Mesenchymal stem cell (in vitro differentiated cells and primary cell): ENCODE measurements at regions not wholly inside any gene's neighbourhood (a gene's known extent, or its start where the extent isn't known, plus 50 kb on each side); places are given as distances from the start of the nearest gene placed in this dataset.

Experiments
- DNase-seq: peaks from one replicate; pipeline ENCODE4 v3.0.0-alpha.2; 2013
- H2AFZ ChIP-seq: one replicate; pipeline ENCODE4 v1.6.1; 2013; ENCODE audit warnings: low read depth, mild to moderate bottlenecking, control low read depth, inconsistent platforms, low read length, moderate library complexity
- H2AK5ac ChIP-seq: 2 replicates; pipeline ENCODE4 v1.6.1; 2013; ENCODE audit warnings: low read length, moderate library complexity, mild to moderate bottlenecking, inconsistent platforms; ENCODE audit not compliant: severe bottlenecking
- H2BK120ac ChIP-seq: one replicate; pipeline ENCODE4 v1.6.1; 2013; ENCODE audit warnings: low read depth, mild to moderate bottlenecking, inconsistent platforms, low read length, moderate library complexity
- H2BK12ac ChIP-seq, 2 experiments: one replicate each; pipeline ENCODE4 v1.6.1; 2013; ENCODE audit warnings: inconsistent platforms in 2 of 2, low read length in 2 of 2, mild to moderate bottlenecking in 2 of 2, moderate library complexity in 2 of 2, control low read depth in 1 of 2
- H2BK15ac ChIP-seq: one replicate; pipeline ENCODE4 v1.6.1; 2013; ENCODE audit warnings: mild to moderate bottlenecking, low read depth, inconsistent platforms; ENCODE audit not compliant: poor library complexity, severe bottlenecking
- H2BK5ac ChIP-seq: 2 replicates; pipeline ENCODE4 v1.6.1; 2013; ENCODE audit warnings: low read depth, mild to moderate bottlenecking, low read length, control low read depth, inconsistent platforms; ENCODE audit not compliant: poor library complexity, severe bottlenecking
- H3K14ac ChIP-seq, 2 experiments: one replicate each; pipeline ENCODE4 v1.6.1; 2013; ENCODE audit warnings: inconsistent platforms in 2 of 2, low read length in 2 of 2, control low read depth in 1 of 2, mild to moderate bottlenecking in 1 of 2, moderate library complexity in 1 of 2
- H3K18ac ChIP-seq, 2 experiments: one replicate each; pipeline ENCODE4 v1.6.1; 2013; ENCODE audit warnings: inconsistent platforms in 2 of 2, low read length in 2 of 2, control low read depth in 1 of 2, low read depth in 1 of 2, mild to moderate bottlenecking in 1 of 2
- H3K23ac ChIP-seq, 2 experiments: one replicate each; pipeline ENCODE4 v1.6.1; 2013; ENCODE audit warnings: inconsistent platforms in 2 of 2, low read length in 2 of 2, mild to moderate bottlenecking in 2 of 2, moderate library complexity in 2 of 2, control low read depth in 1 of 2
- H3K27ac ChIP-seq: 2 replicates; pipeline ENCODE4 v1.5.1; 2013; ENCODE audit warnings: mild to moderate bottlenecking, moderate library complexity, low read length, control low read depth, inconsistent platforms; ENCODE audit not compliant: poor library complexity, severe bottlenecking
- H3K27me3 ChIP-seq, 2 experiments: 2 replicates each; pipeline versions ENCODE4 v1.6.1 to v1.7.0; 2013; ENCODE audit warnings: low read length in 2 of 2, mild to moderate bottlenecking in 2 of 2, moderate library complexity in 2 of 2, control low read depth in 1 of 2, inconsistent platforms in 1 of 2; ENCODE audit not compliant: control insufficient read depth in 1 of 2, insufficient read depth in 1 of 2
- H3K36me3 ChIP-seq, 2 experiments: 2 replicates each; pipeline versions ENCODE4 v1.6.1 to v1.7.0; 2013; ENCODE audit warnings: low read length in 2 of 2, control low read depth in 1 of 2, inconsistent platforms in 1 of 2, low read depth in 1 of 2, mild to moderate bottlenecking in 1 of 2; ENCODE audit not compliant: insufficient read depth in 2 of 2, control insufficient read depth in 1 of 2
- H3K4ac ChIP-seq, 2 experiments: one replicate each; pipeline ENCODE4 v1.6.1; 2013; ENCODE audit warnings: inconsistent platforms in 2 of 2, low read length in 2 of 2, mild to moderate bottlenecking in 2 of 2, moderate library complexity in 2 of 2, control low read depth in 1 of 2, low read depth in 1 of 2
- H3K4me1 ChIP-seq: 2 replicates; pipeline ENCODE4 v1.6.1; 2013; ENCODE audit warnings: low read depth, low read length, control low read depth; ENCODE audit not compliant: control insufficient read depth, insufficient read depth
- H3K4me2 ChIP-seq: 2 replicates; pipeline ENCODE4 v1.6.1; 2013; ENCODE audit warnings: low read length, mild to moderate bottlenecking, inconsistent platforms; ENCODE audit not compliant: poor library complexity, severe bottlenecking
- H3K4me3 ChIP-seq, 2 experiments: 2 replicates each; pipeline versions ENCODE4 v1.5.1 to v1.7.0; 2013; ENCODE audit warnings: low read length in 2 of 2, mild to moderate bottlenecking in 2 of 2, control low read depth in 1 of 2, low read depth in 1 of 2; ENCODE audit not compliant: insufficient read depth in 1 of 2
- H3K79me1 ChIP-seq: replicated peaks from 2 replicates; pipeline ENCODE4 v1.6.1; 2013; ENCODE audit warnings: mild to moderate bottlenecking, control low read depth, low read length, inconsistent platforms; ENCODE audit not compliant: poor library complexity, severe bottlenecking
- H3K9ac ChIP-seq: 2 replicates; pipeline ENCODE4 v1.7.0; 2013; ENCODE audit warnings: mild to moderate bottlenecking, low read length, moderate library complexity
- H3K9me3 ChIP-seq: 2 replicates; pipeline ENCODE4 v1.7.0; 2013; ENCODE audit warnings: mild to moderate bottlenecking, low read length; ENCODE audit not compliant: control insufficient read depth
- H4K8ac ChIP-seq: one replicate; pipeline ENCODE4 v1.6.1; 2013; ENCODE audit warnings: inconsistent platforms, mild to moderate bottlenecking, low read length, moderate library complexity
- H4K91ac ChIP-seq: one replicate; pipeline ENCODE4 v1.6.1; 2013; ENCODE audit warnings: mild to moderate bottlenecking, low read length, inconsistent platforms
- WGBS: methylation state at CpG from one replicate; pipeline ENCODE4 v1.1.7; 2013; ENCODE audit warnings: mixed read lengths; 5-methylcytosine and 5-hydroxymethylcytosine counted together

DNA sequence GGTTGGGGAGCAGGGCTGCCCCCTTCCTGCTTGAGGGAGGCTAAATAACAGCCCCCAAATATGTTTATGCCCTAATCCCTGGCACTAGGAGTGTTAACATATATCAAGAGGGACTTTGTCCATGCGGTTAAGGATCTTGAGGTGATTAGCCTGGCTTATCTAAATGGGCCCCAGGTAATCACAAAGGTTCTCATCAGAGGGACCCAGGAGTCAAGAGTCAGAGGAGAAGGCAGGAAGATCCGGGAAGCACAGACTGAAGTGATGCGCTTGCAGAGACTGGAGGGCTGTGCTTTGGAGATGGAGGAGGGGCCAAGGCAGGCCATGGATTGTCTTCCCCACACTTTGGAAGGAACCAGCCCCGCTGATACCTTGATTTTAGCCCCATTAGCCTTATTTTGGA is 86.4 kb downstream of the IER5 start:
- no peak for DNase-seq
- no peak overlapping the region for H3K4me2 ChIP-seq
- no peak overlapping the region for H3K23ac ChIP-seq
- no peak overlapping the region for H2AFZ ChIP-seq
- H2BK5ac ChIP-seq: no peak overlapping the region
- peaks cover 8 to 15% of the 10 kb centered on the region in 2 experiments for H3K27me3 ChIP-seq
- H3K18ac ChIP-seq: no peak overlapping the region
- no peak overlapping the region for H2BK15ac ChIP-seq
- H3K4ac ChIP-seq: no peak overlapping the region
- H3K4me1 ChIP-seq: peaks cover under 1% of the 10 kb centered on the region
- no peaks in the 10 kb centered on the region for H3K79me1 ChIP-seq
- no peak overlapping the region for H2BK12ac ChIP-seq
- H2AK5ac ChIP-seq: no peak overlapping the region
- H3K36me3 ChIP-seq: no peaks in the 10 kb centered on the region
- H3K9ac ChIP-seq: no peak overlapping the region
- no peak overlapping the region for H4K91ac ChIP-seq
- WGBS: 79% methylated on average over 3 of the region's 4 CpGs
- no peak overlapping the region for H3K4me3 ChIP-seq
- no peak overlapping the region for H3K27ac ChIP-seq
- no peak overlapping the region for H2BK120ac ChIP-seq
- H4K8ac ChIP-seq: no peak overlapping the region
- H3K14ac ChIP-seq: no peak overlapping the region
- H3K9me3 ChIP-seq: peaks cover 6% of the 10 kb centered on the region

DNA sequence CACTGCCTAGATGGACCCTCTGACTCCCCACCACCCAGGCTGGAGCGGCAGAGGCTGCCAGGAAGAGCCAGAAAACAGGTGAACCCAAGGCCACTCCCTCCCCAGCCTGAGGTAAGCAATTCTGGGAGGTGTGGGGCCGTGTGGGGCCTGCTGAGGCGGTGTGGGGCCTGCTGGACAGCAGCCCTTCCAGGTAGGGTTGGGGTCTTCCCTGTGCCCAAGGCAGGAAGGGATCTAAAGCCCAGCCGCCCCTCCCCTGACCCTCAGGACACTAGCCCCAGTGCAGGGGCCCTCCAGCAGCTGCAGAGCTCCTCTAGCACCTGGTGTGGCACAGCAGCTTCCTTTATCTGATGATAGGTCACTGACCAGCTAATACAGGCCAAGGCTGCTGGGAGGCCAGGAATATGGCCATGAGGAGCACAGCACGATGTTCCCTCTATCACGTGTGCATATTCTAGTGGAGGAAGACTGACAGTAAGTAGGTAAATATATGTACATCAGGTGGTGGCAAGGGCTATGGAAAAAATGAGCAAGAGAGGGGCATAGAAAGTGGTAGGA is 86.9 kb downstream of the IER5 start:
- H2BK120ac ChIP-seq: no peak overlapping the region
- peaks cover 6% of the 10 kb centered on the region for H3K9me3 ChIP-seq
- H4K91ac ChIP-seq: no peak overlapping the region
- WGBS: 68% methylated on average over 5 of the region's 6 CpGs
- no peak overlapping the region for H3K4ac ChIP-seq
- H3K79me1 ChIP-seq: no peaks in the 10 kb centered on the region
- H3K4me2 ChIP-seq: no peak overlapping the region
- no peak overlapping the region for H3K27ac ChIP-seq
- H3K9ac ChIP-seq: no peak overlapping the region
- no peak overlapping the region for H2AK5ac ChIP-seq
- H3K14ac ChIP-seq: no peak overlapping the region
- H2BK5ac ChIP-seq: no peak overlapping the region
- H2BK12ac ChIP-seq: no peak overlapping the region
- no peak overlapping the region for H3K4me3 ChIP-seq
- H3K23ac ChIP-seq: no peak overlapping the region
- H2BK15ac ChIP-seq: no peak overlapping the region
- no peak overlapping the region for H2AFZ ChIP-seq
- DNase-seq: no peak
- H3K36me3 ChIP-seq: no peaks in the 10 kb centered on the region
- H3K27me3 ChIP-seq: peaks cover 14 to 16% of the 10 kb centered on the region in 2 experiments
- H4K8ac ChIP-seq: no peak overlapping the region
- no peak overlapping the region for H3K18ac ChIP-seq
- peaks cover 3% of the 10 kb centered on the region for H3K4me1 ChIP-seq

DNA sequence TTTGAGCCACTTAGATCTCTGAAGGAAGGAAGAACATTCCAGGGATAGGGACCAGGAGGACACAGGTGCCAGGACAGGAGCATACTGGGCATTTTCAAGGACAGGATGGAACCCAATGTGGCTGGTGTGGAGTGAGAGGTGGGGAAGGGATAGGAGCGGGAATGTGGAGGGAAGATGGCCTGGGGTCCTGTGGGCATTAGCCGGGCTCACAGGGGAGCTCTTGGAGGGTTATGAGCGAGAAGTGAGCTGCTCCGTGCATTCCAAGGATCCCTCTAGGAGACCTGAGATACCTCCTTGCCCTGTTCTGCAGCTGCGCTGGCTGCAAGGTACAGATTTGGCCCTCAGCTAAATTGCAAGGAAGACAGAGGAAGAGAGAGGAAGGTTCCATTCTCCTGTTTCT is 87.5 kb downstream of the IER5 start:
- H3K4me1 ChIP-seq: peaks cover 3% of the 10 kb centered on the region
- H4K8ac ChIP-seq: no peak overlapping the region
- 92% methylated on average over 5 of the region's 5 CpGs for WGBS
- H2BK12ac ChIP-seq: no peak overlapping the region
- H3K4me2 ChIP-seq: no peak overlapping the region
- no peak overlapping the region for H2AK5ac ChIP-seq
- no peak overlapping the region for H2BK15ac ChIP-seq
- no peak overlapping the region for H2BK120ac ChIP-seq
- DNase-seq: no peak
- no peak overlapping the region for H2AFZ ChIP-seq
- H3K14ac ChIP-seq: no peak overlapping the region
- H2BK5ac ChIP-seq: no peak overlapping the region
- H3K27me3 ChIP-seq: peaks cover 17 to 21% of the 10 kb centered on the region in 2 experiments
- no peak overlapping the region for H3K23ac ChIP-seq
- H3K4ac ChIP-seq: no peak overlapping the region
- no peak overlapping the region for H3K9ac ChIP-seq
- H4K91ac ChIP-seq: no peak overlapping the region
- H3K79me1 ChIP-seq: no peaks in the 10 kb centered on the region
- no peak overlapping the region for H3K4me3 ChIP-seq
- no peaks in the 10 kb centered on the region for H3K36me3 ChIP-seq
- no peak overlapping the region for H3K18ac ChIP-seq
- no peak overlapping the region for H3K27ac ChIP-seq
- peaks cover 6% of the 10 kb centered on the region for H3K9me3 ChIP-seq

DNA sequence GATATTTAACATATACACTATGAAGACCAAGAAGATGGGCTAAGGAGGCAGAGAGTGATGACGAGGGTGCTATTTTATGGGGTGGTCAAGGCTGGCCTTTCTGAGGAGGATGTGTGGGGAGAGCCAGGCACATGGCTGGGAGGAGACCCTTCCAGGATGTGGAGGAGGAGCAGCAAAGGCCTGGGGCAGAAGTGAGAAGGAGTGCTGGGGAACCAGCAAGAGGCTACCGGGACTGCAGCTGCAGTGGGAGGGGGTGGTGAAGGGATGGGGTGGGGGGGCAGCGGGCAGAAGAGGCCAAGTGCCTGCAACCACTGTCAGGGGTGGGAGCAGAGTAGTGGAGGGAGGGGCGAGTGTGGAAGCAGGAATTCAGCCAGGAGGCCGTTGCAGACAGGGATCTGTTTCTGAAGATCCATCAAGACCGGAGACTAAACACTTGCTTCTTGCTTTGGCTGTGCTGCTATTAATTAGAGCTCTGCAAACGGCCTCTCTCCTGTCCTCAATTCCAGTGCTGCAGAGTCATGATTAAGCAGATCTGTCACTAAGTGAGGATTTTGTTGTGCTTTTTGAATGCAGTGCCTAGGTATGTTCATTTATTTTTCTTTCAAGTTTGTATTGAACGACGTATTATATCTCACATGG is 89.9 kb downstream of the IER5 start:
- Histone ChIP-seq H3K4me1 (peaks cover 3% of the 10 kb centered on the region), H4K91ac (no peak overlapping the region), H2BK15ac (no peak overlapping the region), H3K4me2 (no peak overlapping the region), H3K18ac (no peak overlapping the region), H3K36me3 (no peaks in the 10 kb centered on the region), H2BK120ac (no peak overlapping the region), H3K27ac (no peak overlapping the region), H3K4me3 (no peak overlapping the region), H3K23ac (no peak overlapping the region), H3K9ac (no peak overlapping the region), H2AK5ac (no peak overlapping the region), H2BK12ac (no peak overlapping the region), H3K27me3 (peaks cover 23 to 34% of the 10 kb centered on the region in 2 experiments), H3K79me1 (no peaks in the 10 kb centered on the region), H3K4ac (no peak overlapping the region), H4K8ac (no peak overlapping the region), H3K14ac (no peak overlapping the region), H2AFZ (no peak overlapping the region), H3K9me3 (peaks cover under 1% of the 10 kb centered on the region), H2BK5ac (no peak overlapping the region)
- DNase-seq: no peak
- 49% methylated on average over 8 of the region's 9 CpGs for WGBS
